IMR-90 (cell line): ENCODE measurements at regions not wholly inside any gene's neighbourhood (a gene's known extent, or its start where the extent isn't known, plus 50 kb on each side); places are given as distances from the start of the nearest gene placed in this dataset.

ENCODE experiments used
- ATAC-seq: fragments of 200-7000 bp; cut with Tn5 transposase; 2 replicates; pipeline ENCODE4 v1.9.1; 2020; ENCODE audit warnings: low read depth, mild to moderate bottlenecking, moderate library complexity
- BruUV-seq: library from RNA; stranded (reverse); fragments of 400-500 nt; replicated peaks from 2 replicates; lab custom pipeline; 2021; lab: Mats Ljungman, UMichigan
- CTCF ChIA-PET: fragments of 300-600 bp; formaldehyde crosslinking; extraction: SDS; loops from one replicate; lab custom pipeline; 2021; ENCODE audit warnings: antibody characterized with exemption; lab: Yijun Ruan, JAX
- POLR2A ChIA-PET: fragments of 300-600 bp; sonication (Branson Sonifier 250); formaldehyde crosslinking; loops from one replicate; lab custom pipeline; 2022; ENCODE audit warnings: antibody characterized with exemption; ENCODE audit not compliant: unreplicated experiment; lab: Charles Lee
- DNase-seq: peaks from one replicate; pipeline ENCODE4 v3.0.0; 2013
- H2AFZ ChIP-seq: replicated peaks from 2 replicates; pipeline ENCODE3; 2013; ENCODE audit warnings: low read length, mild to moderate bottlenecking; ENCODE audit not compliant: poor library complexity
- H2AK5ac ChIP-seq: 2 replicates; pipeline ENCODE4 v1.6.1; 2013; ENCODE audit warnings: low read depth, low read length, inconsistent platforms
- H2AK9ac ChIP-seq: replicated peaks from 2 replicates; pipeline ENCODE3; 2013; ENCODE audit warnings: mild to moderate bottlenecking, low read depth, low read length, moderate library complexity; ENCODE audit not compliant: poor library complexity
- H2BK120ac ChIP-seq: 2 replicates; pipeline ENCODE4 v1.6.1; 2013; ENCODE audit warnings: low read depth, low read length, inconsistent platforms
- H2BK15ac ChIP-seq: 3 replicates; pipeline ENCODE4 v1.6.1; 2013; ENCODE audit warnings: low read depth, low read length, inconsistent platforms
- H2BK20ac ChIP-seq: 2 replicates; pipeline ENCODE4 v1.6.1; 2013; ENCODE audit warnings: low read depth, mild to moderate bottlenecking, inconsistent platforms, low read length, moderate library complexity
- H2BK5ac ChIP-seq: 2 replicates; pipeline ENCODE4 v1.6.1; 2013; ENCODE audit warnings: mild to moderate bottlenecking, low read depth, low read length, inconsistent platforms; ENCODE audit not compliant: poor library complexity, severe bottlenecking
- H3K14ac ChIP-seq: replicated peaks from 2 replicates; pipeline ENCODE4 v1.6.1; 2013; ENCODE audit warnings: low read depth, low read length, inconsistent platforms
- H3K18ac ChIP-seq: 2 replicates; pipeline ENCODE4 v1.6.1; 2013; ENCODE audit warnings: low read depth, low read length, control low read depth
- H3K23ac ChIP-seq: 2 replicates; pipeline ENCODE4 v1.6.1; 2013; ENCODE audit warnings: low read depth, low read length, inconsistent platforms
- H3K27ac ChIP-seq: 2 replicates; pipeline ENCODE4 v1.5.1; 2013; ENCODE audit warnings: mild to moderate bottlenecking, control low read depth, low read length; ENCODE audit not compliant: insufficient read depth
- H3K27me3 ChIP-seq: 2 replicates; pipeline ENCODE4 v1.6.1; 2013; ENCODE audit warnings: low read length; ENCODE audit not compliant: control insufficient read depth, insufficient read depth
- H3K36me3 ChIP-seq: 2 replicates; pipeline ENCODE4 v1.6.1; 2013; ENCODE audit warnings: low read length, mixed read lengths; ENCODE audit not compliant: control insufficient read depth, insufficient read depth
- H3K4ac ChIP-seq: 2 replicates; pipeline ENCODE4 v1.6.1; 2013; ENCODE audit warnings: low read depth, low read length, inconsistent platforms
- H3K4me1 ChIP-seq: 2 replicates; pipeline ENCODE4 v1.6.1; 2013; ENCODE audit warnings: low read length, mixed read lengths; ENCODE audit not compliant: control insufficient read depth, insufficient read depth
- H3K4me2 ChIP-seq: 2 replicates; pipeline ENCODE4 v1.6.1; 2013; ENCODE audit warnings: low read depth, mild to moderate bottlenecking, control low read depth, low read length, moderate library complexity
- H3K4me3 ChIP-seq: 2 replicates; pipeline ENCODE4 v1.5.1; 2013; ENCODE audit warnings: low read depth, mild to moderate bottlenecking, control low read depth, low read length, moderate library complexity; ENCODE audit not compliant: insufficient read depth
- H3K56ac ChIP-seq: 2 replicates; pipeline ENCODE4 v1.6.1; 2013; ENCODE audit warnings: low read length, inconsistent platforms; ENCODE audit not compliant: insufficient read depth; ENCODE audit errors: extremely low read depth
- H3K79me1 ChIP-seq, 2 experiments: 2 replicates each; pipeline ENCODE4 v1.6.1; 2013; ENCODE audit warnings: low read length in 2 of 2, inconsistent platforms in 1 of 2, low read depth in 1 of 2
- H3K9ac ChIP-seq: 2 replicates; pipeline ENCODE4 v1.6.1; 2013; ENCODE audit warnings: low read depth, low read length, control low read depth
- H3K9me1 ChIP-seq: 2 replicates; pipeline ENCODE4 v1.6.1; 2013; ENCODE audit warnings: low read length, inconsistent platforms; ENCODE audit not compliant: insufficient read depth
- H3K9me3 ChIP-seq: 2 replicates; pipeline ENCODE4 v1.6.1; 2013; ENCODE audit warnings: low read length; ENCODE audit not compliant: control insufficient read depth, insufficient read depth
- H4K20me1 ChIP-seq: 2 replicates; pipeline ENCODE4 v1.6.1; 2013; ENCODE audit warnings: low read length, inconsistent platforms; ENCODE audit not compliant: insufficient read depth
- H4K5ac ChIP-seq: 2 replicates; pipeline ENCODE4 v1.6.1; 2013; ENCODE audit warnings: mild to moderate bottlenecking, low read depth, low read length, control low read depth
- H4K8ac ChIP-seq, 2 experiments: 2 replicates each; pipeline ENCODE4 v1.6.1; 2013; ENCODE audit warnings: low read depth in 2 of 2, low read length in 2 of 2, control low read depth in 1 of 2, inconsistent platforms in 1 of 2
- H4K91ac ChIP-seq: 2 replicates; pipeline ENCODE4 v1.6.1; 2013; ENCODE audit warnings: low read depth, low read length, inconsistent platforms; ENCODE audit not compliant: insufficient read depth
- CEBPB ChIP-seq: IDR thresholded peaks from 2 replicates; pipeline ENCODE4 v1.6.1; 2012; ENCODE audit warnings: low read depth, low read length, improper control_type of control experiment
- RCOR1 ChIP-seq: IDR thresholded peaks from 2 replicates; pipeline ENCODE4 v1.6.1; 2012; ENCODE audit warnings: mild to moderate bottlenecking, low read length, improper control_type of control experiment; ENCODE audit not compliant: insufficient replicate concordance
- WGBS, 2 experiments: methylation state at CpG; one replicate each; pipeline versions ENCODE4 v1.1.5 to v1.1.7; 2013; ENCODE audit warnings: missing lambda C conversion rate in 2 of 2; ENCODE audit not compliant: insufficient read length in 1 of 2; ENCODE audit errors: extremely low coverage in 2 of 2; 5-methylcytosine and 5-hydroxymethylcytosine counted together
- dilution Hi-C: fragments of 300-500 bp; cut with HindIII; formaldehyde crosslinking; loops from one replicate; pipeline ENCODE4 v1.14.3; 2018; ENCODE audit warnings: low sequenced_read_pairs; ENCODE audit not compliant: unreplicated experiment
- in situ Hi-C: fragments of 300-500 bp; cut with MboI; formaldehyde crosslinking; loops from 3 replicates; pipeline ENCODE4 v1.14.3; 2019; ENCODE audit warnings: low sequenced_read_pairs, inconsistent platforms, mixed read lengths
- intact Hi-C: fragments of 100-400 bp; cut with micrococcal nuclease; formaldehyde crosslinking; loops from 2 replicates; pipeline ENCODE4 v1.10.0; 2022

- H3K27ac ChIP-seq = no peak overlapping the region
- dilution Hi-C loops (no loop called here), in situ Hi-C loops (no loop called here), intact Hi-C loops (no loop called here)
- no peak overlapping the region for H4K5ac ChIP-seq
- no peaks in the 10 kb centered on the region for H3K79me1 ChIP-seq
- no peak overlapping the region for H3K18ac ChIP-seq
- no peak overlapping the region for H2BK120ac ChIP-seq
- H3K9me3 ChIP-seq = peaks cover 11% of the 10 kb centered on the region
- no peak overlapping the region for H4K8ac ChIP-seq
- H3K4me1 ChIP-seq = no peaks in the 10 kb centered on the region
- H3K56ac ChIP-seq = no peak overlapping the region
- no peak overlapping the region for H2AK5ac ChIP-seq
- no TSS peak for BruUV-seq
- H2BK20ac ChIP-seq = no peak overlapping the region
- H3K36me3 ChIP-seq = no peaks in the 10 kb centered on the region
- DNase-seq (no peak), ATAC-seq (no peak)
- no peak overlapping the region for H3K4me2 ChIP-seq
- H4K20me1 ChIP-seq = no peaks in the 10 kb centered on the region
- H2BK15ac ChIP-seq = no peak overlapping the region
- no peaks in the 10 kb centered on the region for H3K9me1 ChIP-seq
- H4K91ac ChIP-seq = no peak overlapping the region
- no peak overlapping the region for H3K4ac ChIP-seq
- no peak overlapping the region for H3K9ac ChIP-seq
- WGBS, 2 experiments = 56% methylated on average over 3 of the region's 13 CpGs; no CpG with 5 or more reads in 1 of the 2 experiments
- no peak overlapping the region for H2BK5ac ChIP-seq
- CTCF ChIA-PET = no interaction called here
- H3K4me3 ChIP-seq = no peak overlapping the region
- POLR2A ChIA-PET = no interaction called here
- no peak overlapping the region for H3K14ac ChIP-seq
- no peak overlapping the region for H3K23ac ChIP-seq
- H3K27me3 ChIP-seq = peaks cover 28% of the 10 kb centered on the region
- no peak overlapping the region for H2AK9ac ChIP-seq
- TF ChIP-seq CEBPB (peak; percentile 34; the same call in 1 of the 2 replicates), RCOR1 (no peak)
- no peak overlapping the region for H2AFZ ChIP-seq
These were observed 70.6 kb upstream of the SEPTIN5 start for GRCh38 chr22:19643448-19644313.
